Esophagus muscularis mucosa (tissue), 4 donors: ENCODE measurements at regions not wholly inside any gene's neighbourhood (a gene's known extent, or its start where the extent isn't known, plus 50 kb on each side); places are given as distances from the start of the nearest gene placed in this dataset.

ENCODE experiments used
- CTCF ChIP-seq, 3 experiments: fragments of 200-600 bp in 2 of 3; fragments of 450-650 bp in 1 of 3; sonication (generic) in 2 of 3; IDR thresholded peaks; one replicate each; pipeline ENCODE4 v1.5.1; 2017 to 2019; ENCODE audit warnings: antibody characterized with exemption in 3 of 3, mild to moderate bottlenecking in 2 of 3, moderate library complexity in 1 of 3
- EP300 ChIP-seq: sonication (generic); formaldehyde crosslinking; IDR thresholded peaks from one replicate; pipeline ENCODE4 v1.6.1; 2017; ENCODE audit warnings: antibody characterized with exemption
- POLR2AphosphoS5 ChIP-seq, 2 donors: sonication (generic); formaldehyde crosslinking; IDR thresholded peaks; one replicate each; pipeline ENCODE4 v1.6.1; 2017; ENCODE audit warnings: antibody characterized with exemption in 2 of 2

GRCh38 chr21:24210130-24210529 lies 1397.2 kb downstream of the MRPL39 start:
- no peak for TF ChIP-seq CTCF (IDR thresholded peaks at IDR 0.05)
- no peak for TF ChIP-seq POLR2AphosphoS5 (IDR thresholded peaks at IDR 0.05)
- no peak for TF ChIP-seq EP300
